HCT116 (cell line): ENCODE measurements at regions not wholly inside any gene's neighbourhood (a gene's known extent, or its start where the extent isn't known, plus 50 kb on each side); places are given as distances from the start of the nearest gene placed in this dataset.
A peak's percentile ranks its signal among the peaks of the same experiment; 100 is the strongest.

Experiments used
- ATAC-seq: fragments of 200-7000 bp; cut with Tn5 transposase; 2 replicates; pipeline ENCODE4 v1.9.1; 2020; ENCODE audit warnings: mild to moderate bottlenecking, moderate library complexity
- BruUV-seq: library from RNA; stranded (reverse); fragments of 400-500 nt; replicated peaks from 2 replicates; lab custom pipeline; 2021; lab: Mats Ljungman, UMichigan
- CTCF ChIA-PET: fragments of 300-600 bp; sonication (Branson Sonifier 250); formaldehyde crosslinking; loops from one replicate; lab custom pipeline; 2021; ENCODE audit warnings: antibody characterized with exemption; lab: Charles Lee
- POLR2A ChIA-PET: fragments of 300-600, 350-600 bp; sonication (Branson Sonifier 250); formaldehyde crosslinking; loops from one replicate; lab custom pipeline; 2021; ENCODE audit warnings: antibody characterized with exemption; lab: Charles Lee
- RAD21 ChIA-PET, 2 experiments: fragments of 300-600 bp; sonication (Branson Sonifier 250); formaldehyde crosslinking; loops; one replicate each; lab custom pipeline; 2023; ENCODE audit warnings: low total read pairs in 2 of 2; ENCODE audit not compliant: uncharacterized antibody in 2 of 2, unreplicated experiment in 2 of 2, low non-redundant PET in 1 of 2; lab: Charles Lee
- DNase-seq: peaks from one replicate; pipeline ENCODE4 v3.0.0-alpha.2; 2010; ENCODE audit warnings: low read depth, low spot score
- H2AFZ ChIP-seq: fragments of 200-600 bp; shearing (Covaris generic), sonication (generic); 2 replicates; pipeline ENCODE4 v1.6.1; 2017; ENCODE audit warnings: low read depth, mixed run types, mixed read lengths, antibody characterized with exemption, low read length; ENCODE audit not compliant: poor library complexity, severe bottlenecking
- H3K27ac ChIP-seq: 2 replicates; pipeline ENCODE4 v1.5.1; 2012; ENCODE audit warnings: low read depth, low read length
- H3K27me3 ChIP-seq: fragments of 200-600 bp; sonication (generic); 2 replicates; pipeline ENCODE4 v1.6.1; 2016; ENCODE audit warnings: mixed run types, low read length, mixed read lengths; ENCODE audit not compliant: insufficient read depth
- H3K36me3 ChIP-seq, 2 experiments: fragments of 200-500 bp in 1 of 2; fragments of 200-600 bp in 1 of 2; sonication (Bioruptor generic) in 1 of 2; sonication (generic) in 1 of 2; 2 replicates each; pipeline versions ENCODE4 v1.5.1 to v1.6.1; 2014 to 2016; ENCODE audit warnings: low read length in 2 of 2, inconsistent platforms in 1 of 2, mixed read lengths in 1 of 2, mixed run types in 1 of 2; ENCODE audit not compliant: insufficient read depth in 2 of 2, control insufficient read depth in 1 of 2
- H3K4me1 ChIP-seq, 2 experiments: fragments of 200-600 bp in 1 of 2; sonication (generic) in 1 of 2; 2 replicates each; pipeline versions ENCODE4 v1.5.1 to v1.6.1; 2012 to 2017; ENCODE audit warnings: low read length in 2 of 2, inconsistent platforms in 1 of 2, mild to moderate bottlenecking in 1 of 2, mixed read lengths in 1 of 2, mixed run types in 1 of 2, moderate library complexity in 1 of 2; ENCODE audit not compliant: insufficient read depth in 2 of 2, control insufficient read depth in 1 of 2
- H3K4me2 ChIP-seq: fragments of 200-600 bp; sonication (generic); 2 replicates; pipeline ENCODE4 v1.6.1; 2017; ENCODE audit warnings: mixed run types, low read length, mixed read lengths
- H3K4me3 ChIP-seq, 2 experiments: fragments of 200-600 bp in 1 of 2; sonication (generic) in 1 of 2; replicated peaks in 1 of 2; 2 replicates each; pipeline ENCODE4 v1.5.1; 2011 to 2016; ENCODE audit warnings: low read length in 2 of 2, control low read depth in 1 of 2, low read depth in 1 of 2, mild to moderate bottlenecking in 1 of 2, mixed read lengths in 1 of 2, mixed run types in 1 of 2
- H3K79me2 ChIP-seq: fragments of 200-600 bp; sonication (generic); 2 replicates; pipeline ENCODE4 v1.6.1; 2017; ENCODE audit warnings: mild to moderate bottlenecking, mixed run types, low read length, moderate library complexity, mixed read lengths; ENCODE audit not compliant: insufficient read depth
- H3K9ac ChIP-seq: fragments of 200-600 bp; sonication (generic); 2 replicates; pipeline ENCODE4 v1.6.1; 2016; ENCODE audit warnings: low read length, mixed read lengths
- H3K9me2 ChIP-seq: fragments of 200-600 bp; sonication (generic), shearing (Covaris generic); 2 replicates; pipeline ENCODE4 v1.6.1; 2017; ENCODE audit warnings: mixed run types, mild to moderate bottlenecking, moderate library complexity; ENCODE audit not compliant: insufficient read depth
- H3K9me3 ChIP-seq, 2 experiments: fragments of 200-500 bp in 1 of 2; fragments of 200-600 bp in 1 of 2; sonication (Bioruptor generic) in 1 of 2; sonication (generic) in 1 of 2; 2 replicates each; pipeline ENCODE4 v1.6.1; 2014 to 2017; ENCODE audit warnings: low read length in 2 of 2, mixed read lengths in 2 of 2, inconsistent platforms in 1 of 2, low read depth in 1 of 2, mild to moderate bottlenecking in 1 of 2, mixed run types in 1 of 2, moderate library complexity in 1 of 2; ENCODE audit not compliant: control insufficient read depth in 1 of 2, insufficient read depth in 1 of 2
- H4K20me1 ChIP-seq: fragments of 200-600 bp; sonication (generic), shearing (Covaris generic); 2 replicates; pipeline ENCODE4 v1.6.1; 2017; ENCODE audit warnings: mixed run types, mild to moderate bottlenecking, moderate library complexity; ENCODE audit not compliant: insufficient read depth
- CBX3 ChIP-seq: IDR thresholded peaks from 2 replicates; pipeline ENCODE4 v1.6.1; 2012; ENCODE audit warnings: low read depth
- EGR1 ChIP-seq: IDR thresholded peaks from 2 replicates; pipeline ENCODE4 v1.6.1; 2012; ENCODE audit warnings: low read depth
- ELF1 ChIP-seq: IDR thresholded peaks from 2 replicates; pipeline ENCODE4 v1.6.1; 2012; ENCODE audit warnings: low read depth, borderline replicate concordance
- EZH2phosphoT487 ChIP-seq: fragments of 200-600 bp; IDR thresholded peaks from 2 replicates; pipeline ENCODE4 v1.6.1; 2018; ENCODE audit warnings: antibody characterized with exemption, borderline replicate concordance
- FOSL1 ChIP-seq: IDR thresholded peaks from 2 replicates; pipeline ENCODE4 v1.6.1; 2012; ENCODE audit warnings: low read depth
- POLR2AphosphoS5 ChIP-seq: IDR thresholded peaks from 2 replicates; pipeline ENCODE4 v1.6.1; 2011; ENCODE audit warnings: mild to moderate bottlenecking, low read depth, low read length, moderate library complexity
- SP1 ChIP-seq: IDR thresholded peaks from 2 replicates; pipeline ENCODE4 v1.6.1; 2012; ENCODE audit warnings: low read depth
- intact Hi-C: fragments of 100-400 bp; cut with micrococcal nuclease; formaldehyde crosslinking; loops from 2 replicates; pipeline ENCODE4 v1.10.0; 2022
- TF ChIP-seq, protein P1 (sequence below): IDR thresholded peaks from 2 replicates; pipeline ENCODE4 v1.6.1; 2011; ENCODE audit warnings: mild to moderate bottlenecking, low read length, moderate library complexity; ENCODE audit not compliant: insufficient replicate concordance; ENCODE audit errors: extremely low read depth

DNA sequence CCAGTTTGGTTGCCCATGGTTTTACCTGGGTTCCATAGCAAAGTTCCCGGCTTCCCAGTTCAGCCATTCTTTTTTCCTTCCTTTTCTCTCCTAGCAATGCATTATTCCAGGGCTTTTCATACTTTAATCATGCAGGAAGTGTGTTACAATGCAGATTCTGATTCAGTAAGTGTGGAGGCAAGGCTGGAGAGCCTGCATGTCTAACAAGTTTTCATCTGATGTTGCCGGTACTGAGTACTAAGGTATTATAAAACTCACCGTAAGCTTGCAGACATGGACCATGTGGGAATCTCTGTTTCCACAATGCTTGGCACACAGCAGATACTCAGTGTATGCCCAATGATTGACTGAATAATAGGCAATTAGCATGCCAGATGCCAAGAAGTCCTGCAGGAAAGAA lies 102.9 kb upstream of the SHB start (continued):
- TF ChIP-seq, protein P1, sequence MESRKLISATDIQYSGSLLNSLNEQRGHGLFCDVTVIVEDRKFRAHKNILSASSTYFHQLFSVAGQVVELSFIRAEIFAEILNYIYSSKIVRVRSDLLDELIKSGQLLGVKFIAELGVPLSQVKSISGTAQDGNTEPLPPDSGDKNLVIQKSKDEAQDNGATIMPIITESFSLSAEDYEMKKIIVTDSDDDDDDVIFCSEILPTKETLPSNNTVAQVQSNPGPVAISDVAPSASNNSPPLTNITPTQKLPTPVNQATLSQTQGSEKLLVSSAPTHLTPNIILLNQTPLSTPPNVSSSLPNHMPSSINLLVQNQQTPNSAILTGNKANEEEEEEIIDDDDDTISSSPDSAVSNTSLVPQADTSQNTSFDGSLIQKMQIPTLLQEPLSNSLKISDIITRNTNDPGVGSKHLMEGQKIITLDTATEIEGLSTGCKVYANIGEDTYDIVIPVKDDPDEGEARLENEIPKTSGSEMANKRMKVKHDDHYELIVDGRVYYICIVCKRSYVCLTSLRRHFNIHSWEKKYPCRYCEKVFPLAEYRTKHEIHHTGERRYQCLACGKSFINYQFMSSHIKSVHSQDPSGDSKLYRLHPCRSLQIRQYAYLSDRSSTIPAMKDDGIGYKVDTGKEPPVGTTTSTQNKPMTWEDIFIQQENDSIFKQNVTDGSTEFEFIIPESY: no peak
- no peak for TF ChIP-seq ELF1
- TF ChIP-seq EZH2phosphoT487: no peak
- no peak for TF ChIP-seq EGR1
- no peak for TF ChIP-seq POLR2AphosphoS5

DNA sequence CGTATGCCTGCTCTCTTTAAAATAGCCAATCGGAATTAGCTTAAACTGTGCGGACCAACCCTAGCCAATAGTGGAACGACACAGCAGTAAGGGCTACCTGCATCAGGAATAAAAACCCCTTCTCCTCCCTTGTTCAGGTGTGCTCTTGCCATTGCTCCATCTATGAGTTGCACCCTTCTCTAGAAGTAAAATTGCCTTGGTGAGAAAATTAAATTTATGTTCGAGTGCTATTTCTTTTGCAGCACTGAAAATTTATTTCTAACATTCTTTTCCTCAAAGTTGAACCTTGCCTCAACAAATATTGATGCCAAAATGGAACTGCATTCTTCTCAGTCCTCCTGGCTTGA lies 102.5 kb upstream of the SHB start:
- ATAC-seq (no peak), DNase-seq (no peak)
- Histone ChIP-seq H3K9me3 (peaks cover 5 to 12% of the 10 kb centered on the region in 2 experiments; a peak in 3 of 4 replicates), H2AFZ (no peak overlapping the region), H3K36me3 (no peaks in the 10 kb centered on the region), H3K9ac (peak overlapping the region; percentile 32; the same call in 1 of the 2 replicates), H3K27me3 (no peaks in the 10 kb centered on the region), H3K4me1 (peaks cover 0 to 37% of the 10 kb centered on the region in 2 experiments; a peak in 2 of 4 replicates), H3K4me3 (no peak overlapping the region), H3K4me2 (peak overlapping the region; percentile 39), H3K9me2 (no peaks in the 10 kb centered on the region), H4K20me1 (no peaks in the 10 kb centered on the region), H3K27ac (peak overlapping the region; percentile 61), H3K79me2 (no peaks in the 10 kb centered on the region)
- no TSS peak for BruUV-seq
- CTCF ChIA-PET: no interaction called here
- TF ChIP-seq CBX3 (peak; percentile 7; the same call in 1 of the 2 replicates), FOSL1 (no peak), SP1 (0 out of 2 replicates have a peak, but pooled peaks have one; percentile 8)
- RAD21 ChIA-PET: interaction anchor here in 1 of 2 experiments (0.9 kb wide), 1 partner anchor 92 kb away, joined by 3 read pairs; no protein-coding TSS in a partner anchor
- POLR2A ChIA-PET: no interaction called here
- intact Hi-C loops: no loop called here
